H1 (cell line): ENCODE measurements at regions not wholly inside any gene's neighbourhood (a gene's known extent, or its start where the extent isn't known, plus 50 kb on each side); places are given as distances from the start of the nearest gene placed in this dataset.

Source experiments
- CTCF ChIA-PET: fragments of 300-600 bp; sonication (Branson Sonifier 250); formaldehyde crosslinking; loops from one replicate; lab custom pipeline; 2021; ENCODE audit not compliant: partially characterized antibody; lab: Charles Lee
- POLR2A ChIA-PET: fragments of 300-600 bp; sonication (Branson Sonifier 250); formaldehyde crosslinking; loops from one replicate; lab custom pipeline; 2021; ENCODE audit warnings: inconsistent platforms; ENCODE audit not compliant: partially characterized antibody; lab: Charles Lee
- DNase-seq, 2 experiments: peaks; one replicate each; pipeline versions ENCODE4 v3.0.0 to v3.0.0-alpha.2; 2010 to 2022; ENCODE audit warnings: low spot score in 2 of 2, low read depth in 1 of 2, mixed read lengths in 1 of 2
- FAIRE-seq: peaks from 2 replicates; lab custom pipeline; 2011; peaks lifted over from hg19 to GRCh38; lab: Jason Lieb, UNC
- H2AFZ ChIP-seq: 2 replicates; pipeline ENCODE4 v1.8.1; 2012; ENCODE audit warnings: low read length, inconsistent platforms
- H2AK5ac ChIP-seq: 2 replicates; pipeline ENCODE4 v1.6.1; 2013; ENCODE audit warnings: low read depth, low read length
- H2BK120ac ChIP-seq: replicated peaks from 2 replicates; pipeline ENCODE3; 2013; ENCODE audit warnings: low read depth, low read length, inconsistent platforms
- H2BK12ac ChIP-seq: 2 replicates; pipeline ENCODE4 v1.6.1; 2013; ENCODE audit warnings: low read depth, low read length
- H2BK15ac ChIP-seq: 2 replicates; pipeline ENCODE4 v1.6.1; 2013; ENCODE audit warnings: low read length
- H2BK20ac ChIP-seq: 2 replicates; pipeline ENCODE4 v1.6.1; 2013; ENCODE audit warnings: low read length
- H2BK5ac ChIP-seq: 2 replicates; pipeline ENCODE4 v1.6.1; 2013; ENCODE audit warnings: low read depth, low read length
- H3K14ac ChIP-seq: 2 replicates; pipeline ENCODE4 v1.6.1; 2013; ENCODE audit warnings: inconsistent platforms; ENCODE audit not compliant: insufficient read length
- H3K18ac ChIP-seq: 2 replicates; pipeline ENCODE4 v1.6.1; 2013; ENCODE audit warnings: low read length; ENCODE audit errors: extremely low read depth
- H3K23ac ChIP-seq: 2 replicates; pipeline ENCODE4 v1.6.1; 2013; ENCODE audit warnings: inconsistent platforms; ENCODE audit not compliant: insufficient read length
- H3K23me2 ChIP-seq: 2 replicates; pipeline ENCODE4 v1.6.1; 2013; ENCODE audit warnings: low read depth, low read length
- H3K27ac ChIP-seq: 2 replicates; pipeline ENCODE4 v1.6.1; 2011; ENCODE audit warnings: low read depth, low read length, inconsistent platforms
- H3K27me3 ChIP-seq, 4 experiments: replicated peaks in 1 of 4; 1 replicate in 1 of 4; 2 replicates in 3 of 4; pipeline versions ENCODE4 v1.6.1 to v1.8.1; 2011 to 2013; ENCODE audit warnings: low read length in 3 of 4, mild to moderate bottlenecking in 3 of 4, inconsistent platforms in 2 of 4, mixed read lengths in 2 of 4, moderate library complexity in 1 of 4; ENCODE audit not compliant: control insufficient read depth in 3 of 4, insufficient read depth in 3 of 4; ENCODE audit errors: extremely low read depth in 1 of 4
- H3K36me3 ChIP-seq, 4 experiments: 2 replicates each; pipeline versions ENCODE4 v1.6.1 to v1.8.1; 2011 to 2013; ENCODE audit warnings: mild to moderate bottlenecking in 4 of 4, low read length in 3 of 4, moderate library complexity in 2 of 4, control low read depth in 1 of 4, inconsistent platforms in 1 of 4; ENCODE audit not compliant: insufficient read depth in 4 of 4, control insufficient read depth in 2 of 4
- H3K4ac ChIP-seq: replicated peaks from 2 replicates; pipeline ENCODE3; 2013; ENCODE audit warnings: low read length, low read depth, mixed read lengths, inconsistent platforms; ENCODE audit not compliant: insufficient read length
- H3K4me1 ChIP-seq, 4 experiments: replicated peaks in 1 of 4; 1 replicate in 1 of 4; 2 replicates in 3 of 4; pipeline versions ENCODE4 v1.6.1 to v1.8.1; 2011 to 2013; ENCODE audit warnings: low read length in 3 of 4, inconsistent platforms in 2 of 4, mixed read lengths in 1 of 4; ENCODE audit not compliant: insufficient read depth in 4 of 4, control insufficient read depth in 3 of 4
- H3K4me2 ChIP-seq, 2 experiments: 2 replicates each; pipeline versions ENCODE4 v1.6.1 to v1.8.1; 2011 to 2013; ENCODE audit warnings: low read depth in 2 of 2, low read length in 2 of 2, control low read depth in 1 of 2, inconsistent platforms in 1 of 2, mild to moderate bottlenecking in 1 of 2; ENCODE audit not compliant: insufficient read depth in 1 of 2
- H3K4me3 ChIP-seq, 4 experiments: fragments of 200-600, 300-600 bp in 1 of 4; sonication (generic), shearing (Covaris generic), sonication (Bioruptor Twin) in 1 of 4; 2 replicates each; pipeline versions ENCODE4 v1.5.1 to v1.8.1; 2011 to 2016; ENCODE audit warnings: low read length in 4 of 4, low read depth in 3 of 4, control low read depth in 2 of 4, inconsistent platforms in 2 of 4, mild to moderate bottlenecking in 2 of 4, mixed read lengths in 1 of 4, moderate library complexity in 1 of 4; ENCODE audit not compliant: insufficient read depth in 2 of 4; ENCODE audit errors: extremely low read depth in 1 of 4
- H3K56ac ChIP-seq: replicated peaks from 2 replicates; pipeline ENCODE3; 2013; ENCODE audit warnings: low read depth, mild to moderate bottlenecking, mixed read lengths, low read length, inconsistent platforms; ENCODE audit not compliant: insufficient read length
- H3K79me1 ChIP-seq: 2 replicates; pipeline ENCODE4 v1.6.1; 2013; ENCODE audit warnings: low read depth, low read length, control low read depth
- H3K79me2 ChIP-seq, 2 experiments: 2 replicates each; pipeline versions ENCODE4 v1.6.1 to v1.8.1; 2012 to 2013; ENCODE audit warnings: low read length in 2 of 2, mild to moderate bottlenecking in 2 of 2, inconsistent platforms in 1 of 2; ENCODE audit not compliant: insufficient read depth in 2 of 2, control insufficient read depth in 1 of 2
- H3K9ac ChIP-seq, 4 experiments: replicated peaks in 1 of 4; 1 replicate in 1 of 4; 2 replicates in 3 of 4; pipeline versions ENCODE4 v1.6.1 to v1.8.1; 2011 to 2013; ENCODE audit warnings: low read depth in 3 of 4, low read length in 3 of 4, control low read depth in 2 of 4, mild to moderate bottlenecking in 2 of 4, moderate library complexity in 2 of 4, inconsistent platforms in 1 of 4; ENCODE audit errors: extremely low read depth in 1 of 4
- H3K9me3 ChIP-seq, 2 experiments: 2 replicates each; pipeline versions ENCODE4 v1.6.1 to v1.8.1; 2012 to 2013; ENCODE audit warnings: mild to moderate bottlenecking in 2 of 2, moderate library complexity in 2 of 2, control low read depth in 1 of 2, inconsistent platforms in 1 of 2, low read depth in 1 of 2, low read length in 1 of 2, mixed read lengths in 1 of 2; ENCODE audit not compliant: insufficient read depth in 2 of 2
- H4K20me1 ChIP-seq, 2 experiments: replicated peaks in 1 of 2; 2 replicates each; pipeline versions ENCODE3 to v1.8.1; 2011 to 2013; ENCODE audit warnings: inconsistent platforms in 2 of 2, low read length in 2 of 2, mild to moderate bottlenecking in 1 of 2; ENCODE audit not compliant: insufficient read depth in 2 of 2, control insufficient read depth in 1 of 2
- H4K5ac ChIP-seq: 2 replicates; pipeline ENCODE4 v1.6.1; 2013; ENCODE audit warnings: low read length, low read depth, mixed read lengths, inconsistent platforms; ENCODE audit not compliant: insufficient read length
- H4K8ac ChIP-seq: 2 replicates; pipeline ENCODE4 v1.8.0; 2013; ENCODE audit warnings: mild to moderate bottlenecking, moderate library complexity, low read length, inconsistent platforms; ENCODE audit not compliant: insufficient read depth; ENCODE audit errors: extremely low read depth
- H4K91ac ChIP-seq: replicated peaks from 2 replicates; pipeline ENCODE3; 2013; ENCODE audit warnings: low read length, mixed read lengths, inconsistent platforms; ENCODE audit not compliant: insufficient read length
- ASH2L ChIP-seq: fragments of 200-600, 300-600 bp; sonication (generic); IDR thresholded peaks from one replicate; pipeline ENCODE4 v1.7.1; 2017; ENCODE audit warnings: low read length
- GABPA ChIP-seq: IDR thresholded peaks from 2 replicates; pipeline ENCODE4 v1.6.1; 2011; ENCODE audit warnings: mild to moderate bottlenecking, low read length, moderate library complexity, borderline replicate concordance; ENCODE audit not compliant: insufficient read depth
- HDAC2 ChIP-seq, 2 experiments: fragments of 300-600 bp in 1 of 2; sonication (generic) in 1 of 2; IDR thresholded peaks; 2 replicates each; pipeline ENCODE4 v1.6.1; 2011 to 2012; ENCODE audit warnings: low read depth in 2 of 2, low read length in 2 of 2, mild to moderate bottlenecking in 2 of 2, moderate library complexity in 2 of 2, borderline replicate concordance in 1 of 2, inconsistent platforms in 1 of 2
- JUND ChIP-seq: IDR thresholded peaks from 2 replicates; pipeline ENCODE4 v1.6.1; 2011; ENCODE audit warnings: mild to moderate bottlenecking, improper control_type of control experiment, low read length
- KDM4A ChIP-seq: IDR thresholded peaks from one replicate; pipeline ENCODE4 v1.7.1; 2012; ENCODE audit warnings: low read depth, mild to moderate bottlenecking, moderate library complexity, low read length, inconsistent platforms; ENCODE audit not compliant: severe bottlenecking
- POLR2A ChIP-seq, 2 experiments: IDR thresholded peaks; 1 replicate in 1 of 2; 2 replicates in 1 of 2; pipeline ENCODE4 v1.6.1; 2011; ENCODE audit warnings: low read depth in 2 of 2, low read length in 2 of 2, mild to moderate bottlenecking in 2 of 2; ENCODE audit errors: control extremely low read depth in 1 of 2
- POLR2AphosphoS5 ChIP-seq: IDR thresholded peaks from 2 replicates; pipeline ENCODE4 v1.6.1; 2011; ENCODE audit warnings: low read depth, low read length
- POU5F1 ChIP-seq: IDR thresholded peaks from 2 replicates; pipeline ENCODE4 v1.6.1; 2011; ENCODE audit warnings: low read depth, mild to moderate bottlenecking, low read length, moderate library complexity
- RBBP5 ChIP-seq: IDR thresholded peaks from 2 replicates; pipeline ENCODE4 v1.7.1; 2012; ENCODE audit warnings: low read depth, mild to moderate bottlenecking, inconsistent platforms, low read length, moderate library complexity, borderline replicate concordance
- ZNF274 ChIP-seq: IDR thresholded peaks from 2 replicates; pipeline ENCODE4 v1.7.0; 2012; ENCODE audit warnings: low read length, borderline replicate concordance; ENCODE audit errors: extremely low read depth
- WGBS, 2 experiments: shearing (Covaris generic) in 1 of 2; methylation state at CpG; one replicate each; pipeline versions ENCODE4 v1.1.6 to v1.1.7; 2013 to 2015; ENCODE audit warnings: low lambda C conversion rate in 2 of 2, mixed read lengths in 2 of 2, inconsistent platforms in 1 of 2, low coverage in 1 of 2, missing lambda C conversion rate in 1 of 2; ENCODE audit not compliant: insufficient replicate concordance in 2 of 2, insufficient coverage in 1 of 2, insufficient read length in 1 of 2; ENCODE audit errors: extremely low coverage in 1 of 2, missing lambda C conversion rate in 1 of 2; 5-methylcytosine and 5-hydroxymethylcytosine counted together
- TF ChIP-seq, protein P1 (sequence below), 3 experiments: IDR thresholded peaks; 1 replicate in 2 of 3; 2 replicates in 1 of 3; pipeline versions ENCODE4 v1.5.1 to v1.6.1; 2011; ENCODE audit warnings: low read length in 3 of 3, mild to moderate bottlenecking in 3 of 3, inconsistent platforms in 2 of 3, low read depth in 1 of 3, moderate library complexity in 1 of 3; ENCODE audit not compliant: insufficient read depth in 1 of 3; ENCODE audit errors: control extremely low read depth in 1 of 3
- TF ChIP-seq, protein P2 (sequence below): IDR thresholded peaks from 2 replicates; pipeline ENCODE4 v1.6.1; 2011; ENCODE audit warnings: low read depth, mild to moderate bottlenecking, low read length; ENCODE audit not compliant: insufficient read depth

DNA sequence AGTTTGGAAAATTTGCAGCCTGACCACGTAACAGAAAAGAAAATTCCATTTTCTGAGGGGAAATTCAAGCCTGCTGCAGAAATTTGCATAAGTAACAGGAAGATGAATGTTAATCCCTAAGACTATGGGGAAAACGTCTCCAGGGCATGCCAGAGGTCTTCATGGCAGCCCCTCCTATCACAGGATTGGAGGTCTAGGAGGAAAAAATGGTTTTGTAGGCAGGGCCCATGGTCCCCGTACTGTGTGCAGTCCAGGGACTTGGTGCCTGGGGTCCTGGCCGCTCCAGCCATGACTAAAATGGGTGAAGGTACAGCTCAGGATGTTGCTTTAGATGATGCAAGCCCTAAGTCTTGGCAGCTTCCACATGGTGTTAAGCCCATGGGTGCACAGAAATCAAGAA, 437.3 kb upstream of the SEMA3A start:
- no peak for FAIRE-seq
- Histone ChIP-seq H2AK5ac (no peak overlapping the region), H3K4ac (no peak overlapping the region), H2BK12ac (no peak overlapping the region), H2AFZ (no peak overlapping the region), H4K91ac (no peak overlapping the region), H3K27me3 (no peaks in the 10 kb centered on the region), H3K14ac (no peak overlapping the region), H3K27ac (no peak overlapping the region), H3K36me3 (peaks cover 0 to 4% (median 0%) of the 10 kb centered on the region in 4 experiments; a peak in 2 of 8 replicates), H3K9me3 (peaks cover 10 to 13% of the 10 kb centered on the region in 2 experiments), H3K23ac (no peak overlapping the region), H3K79me2 (no peaks in the 10 kb centered on the region), H3K4me1 (no peaks in the 10 kb centered on the region), H3K23me2 (no peaks in the 10 kb centered on the region), H2BK15ac (no peak overlapping the region), H3K9ac (no peak overlapping the region), H2BK120ac (no peak overlapping the region), H3K56ac (no peak overlapping the region), H3K4me2 (no peak overlapping the region), H2BK5ac (no peak overlapping the region), H3K18ac (no peak overlapping the region), H4K20me1 (no peaks in the 10 kb centered on the region), H4K5ac (no peak overlapping the region), H4K8ac (no peak overlapping the region), H3K79me1 (no peaks in the 10 kb centered on the region), H2BK20ac (no peak overlapping the region), H3K4me3 (no peak overlapping the region)
- POLR2A ChIA-PET = no interaction called here
- 90% methylated on average over 4 of the region's 4 CpGs; no CpG with 5 or more reads in 1 of the 2 experiments for WGBS, 2 experiments
- DNase-seq = no peak
- CTCF ChIA-PET = no interaction called here
- TF ChIP-seq, protein P1, sequence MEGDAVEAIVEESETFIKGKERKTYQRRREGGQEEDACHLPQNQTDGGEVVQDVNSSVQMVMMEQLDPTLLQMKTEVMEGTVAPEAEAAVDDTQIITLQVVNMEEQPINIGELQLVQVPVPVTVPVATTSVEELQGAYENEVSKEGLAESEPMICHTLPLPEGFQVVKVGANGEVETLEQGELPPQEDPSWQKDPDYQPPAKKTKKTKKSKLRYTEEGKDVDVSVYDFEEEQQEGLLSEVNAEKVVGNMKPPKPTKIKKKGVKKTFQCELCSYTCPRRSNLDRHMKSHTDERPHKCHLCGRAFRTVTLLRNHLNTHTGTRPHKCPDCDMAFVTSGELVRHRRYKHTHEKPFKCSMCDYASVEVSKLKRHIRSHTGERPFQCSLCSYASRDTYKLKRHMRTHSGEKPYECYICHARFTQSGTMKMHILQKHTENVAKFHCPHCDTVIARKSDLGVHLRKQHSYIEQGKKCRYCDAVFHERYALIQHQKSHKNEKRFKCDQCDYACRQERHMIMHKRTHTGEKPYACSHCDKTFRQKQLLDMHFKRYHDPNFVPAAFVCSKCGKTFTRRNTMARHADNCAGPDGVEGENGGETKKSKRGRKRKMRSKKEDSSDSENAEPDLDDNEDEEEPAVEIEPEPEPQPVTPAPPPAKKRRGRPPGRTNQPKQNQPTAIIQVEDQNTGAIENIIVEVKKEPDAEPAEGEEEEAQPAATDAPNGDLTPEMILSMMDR (IDR thresholded peaks at IDR 0.05; ENCODE audit: control extremely low read depth in 1 of 3, insufficient read depth in 1 of 3, low read depth in 1 of 3, low read length in 3 of 3) = no peak
- TF ChIP-seq HDAC2 (IDR thresholded peaks at IDR 0.05; ENCODE audit: borderline replicate concordance in 1 of 2, low read depth in 2 of 2, low read length in 2 of 2) = no peak
- TF ChIP-seq GABPA = no peak
- TF ChIP-seq POU5F1 = no peak
- TF ChIP-seq JUND = no peak
- no peak for TF ChIP-seq RBBP5
- no peak for TF ChIP-seq ZNF274
- TF ChIP-seq, protein P2, sequence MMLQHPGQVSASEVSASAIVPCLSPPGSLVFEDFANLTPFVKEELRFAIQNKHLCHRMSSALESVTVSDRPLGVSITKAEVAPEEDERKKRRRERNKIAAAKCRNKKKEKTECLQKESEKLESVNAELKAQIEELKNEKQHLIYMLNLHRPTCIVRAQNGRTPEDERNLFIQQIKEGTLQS = no peak
- TF ChIP-seq ASH2L = no peak
- TF ChIP-seq KDM4A = no peak
- TF ChIP-seq POLR2AphosphoS5 = no peak
- TF ChIP-seq POLR2A (IDR thresholded peaks at IDR 0.05; ENCODE audit: control extremely low read depth in 1 of 2, low read depth in 2 of 2, low read length in 2 of 2) = no peak
